IMR-90 (cell line): ENCODE measurements at regions not wholly inside any gene's neighbourhood (a gene's known extent, or its start where the extent isn't known, plus 50 kb on each side); places are given as distances from the start of the nearest gene placed in this dataset.

Experiments used
- CTCF ChIP-seq: conservative IDR thresholded peaks from 2 replicates; pipeline ENCODE4 v1.5.1; 2012; ENCODE audit warnings: mild to moderate bottlenecking, low read depth, low read length, improper control_type of control experiment
- POLR2A ChIP-seq: IDR thresholded peaks from 2 replicates; pipeline ENCODE4 v1.6.1; 2012; ENCODE audit warnings: mild to moderate bottlenecking, low read depth, low read length

DNA sequence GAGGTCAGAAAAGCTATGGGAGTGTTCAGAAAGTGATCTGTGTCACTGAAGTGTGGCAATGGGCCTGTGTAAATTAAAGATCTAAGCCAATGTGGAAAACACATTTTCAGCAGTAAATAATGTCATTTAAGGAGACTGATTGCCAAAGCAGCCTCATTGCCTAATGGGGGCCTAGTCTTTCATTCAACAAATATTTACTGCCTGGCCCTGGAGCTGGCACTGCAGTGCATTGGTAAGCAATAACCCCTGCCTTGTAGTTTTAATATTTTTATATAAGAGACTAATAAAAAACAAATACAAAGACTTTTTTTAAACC lies 326.6 kb downstream of the BTG1 start:
- no peak for TF ChIP-seq CTCF
- TF ChIP-seq POLR2A: no peak
